Urothelium cell line (cell line): ENCODE measurements at regions not wholly inside any gene's neighbourhood (a gene's known extent, or its start where the extent isn't known, plus 50 kb on each side); places are given as distances from the start of the nearest gene placed in this dataset.

Experiments used
- DNase-seq: peaks from one replicate; pipeline ENCODE4 v3.0.0; 2011; ENCODE audit warnings: low spot score, mixed read lengths
- FAIRE-seq: peaks from 2 replicates; lab custom pipeline; 2011; peaks lifted over from hg19 to GRCh38; lab: Jason Lieb, UNC

GRCh38 chr20:11067359-11067758 is 393.6 kb upstream of the JAG1 start:
- DNase-seq = no peak
- no peak for FAIRE-seq

GRCh38 chr20:11072982-11073381 is 399.2 kb upstream of the JAG1 start:
- FAIRE-seq (no peak), DNase-seq (no peak)

GRCh38 chr20:11076434-11077105 is 402.8 kb upstream of the JAG1 start:
- DNase-seq (no peak), FAIRE-seq (no peak)

GRCh38 chr20:11077226-11077625 is 403.4 kb upstream of the JAG1 start:
- no peak for DNase-seq
- FAIRE-seq = no peak

- FAIRE-seq = no peak
Measured at GRCh38 chr20:11080010-11080409, 406.2 kb upstream of the JAG1 start.

GRCh38 chr20:11080781-11081377 is 407.1 kb upstream of the JAG1 start:
- no peak for DNase-seq
- no peak for FAIRE-seq

More at GRCh38 chr20:11080010-11080409, 406.2 kb upstream of the JAG1 start:
- DNase-seq = no peak

- FAIRE-seq (no peak), DNase-seq (no peak)
Measured at GRCh38 chr20:11083841-11084240, 410.0 kb upstream of the JAG1 start.

- FAIRE-seq (no peak), DNase-seq (no peak)
Measured at GRCh38 chr20:11084508-11084907, 410.7 kb upstream of the JAG1 start.

- no peak for DNase-seq
- no peak for FAIRE-seq
Measured at GRCh38 chr20:11086970-11087369, 413.2 kb upstream of the JAG1 start.

- DNase-seq = no peak
- FAIRE-seq = peak; percentile 5
Measured at GRCh38 chr20:11090751-11091150, 417.0 kb upstream of the JAG1 start.

GRCh38 chr20:11091511-11091910 is 417.7 kb upstream of the JAG1 start:
- FAIRE-seq (no peak), DNase-seq (no peak)

GRCh38 chr20:11092151-11092550 is 418.4 kb upstream of the JAG1 start:
- FAIRE-seq = no peak
- no peak for DNase-seq

- FAIRE-seq = no peak
- DNase-seq = no peak
Measured at GRCh38 chr20:11094196-11094595, 420.4 kb upstream of the JAG1 start.

GRCh38 chr20:11094711-11095110 is 420.9 kb upstream of the JAG1 start:
- DNase-seq (no peak), FAIRE-seq (no peak)

GRCh38 chr20:11098888-11099287 is 425.1 kb upstream of the JAG1 start:
- peak; percentile 66 for FAIRE-seq

GRCh38 chr20:11101243-11101642 is 427.4 kb upstream of the JAG1 start:
- FAIRE-seq (no peak), DNase-seq (no peak)

More at GRCh38 chr20:11098888-11099287, 425.1 kb upstream of the JAG1 start:
- no peak for DNase-seq

GRCh38 chr20:11101696-11102095 is 427.9 kb upstream of the JAG1 start:
- DNase-seq (no peak), FAIRE-seq (no peak)

- DNase-seq (no peak), FAIRE-seq (no peak)
Measured at GRCh38 chr20:11103866-11104265, 430.1 kb upstream of the JAG1 start.

GRCh38 chr20:11108102-11108810 is 434.5 kb upstream of the JAG1 start:
- FAIRE-seq (no peak), DNase-seq (no peak)

GRCh38 chr20:11110535-11110934 is 436.7 kb upstream of the JAG1 start:
- FAIRE-seq (no peak), DNase-seq (no peak)

- FAIRE-seq (no peak), DNase-seq (no peak)
Measured at GRCh38 chr20:11111191-11111590, 437.4 kb upstream of the JAG1 start.

- FAIRE-seq = no peak
- no peak for DNase-seq
Measured at GRCh38 chr20:11112832-11113231, 439.0 kb upstream of the JAG1 start.
